H1 (cell line): ENCODE measurements at regions not wholly inside any gene's neighbourhood (a gene's known extent, or its start where the extent isn't known, plus 50 kb on each side); places are given as distances from the start of the nearest gene placed in this dataset.

Experiments
- CTCF ChIA-PET: fragments of 300-600 bp; sonication (Branson Sonifier 250); formaldehyde crosslinking; loops from one replicate; lab custom pipeline; 2021; ENCODE audit not compliant: partially characterized antibody; lab: Charles Lee
- POLR2A ChIA-PET: fragments of 300-600 bp; sonication (Branson Sonifier 250); formaldehyde crosslinking; loops from one replicate; lab custom pipeline; 2021; ENCODE audit warnings: inconsistent platforms; ENCODE audit not compliant: partially characterized antibody; lab: Charles Lee
- DNase-seq, 2 experiments: peaks; one replicate each; pipeline versions ENCODE4 v3.0.0 to v3.0.0-alpha.2; 2010 to 2022; ENCODE audit warnings: low spot score in 2 of 2, low read depth in 1 of 2, mixed read lengths in 1 of 2
- FAIRE-seq: peaks from 2 replicates; lab custom pipeline; 2011; peaks lifted over from hg19 to GRCh38; lab: Jason Lieb, UNC
- H2AFZ ChIP-seq: 2 replicates; pipeline ENCODE4 v1.8.1; 2012; ENCODE audit warnings: low read length, inconsistent platforms
- H2AK5ac ChIP-seq: 2 replicates; pipeline ENCODE4 v1.6.1; 2013; ENCODE audit warnings: low read depth, low read length
- H2BK120ac ChIP-seq: replicated peaks from 2 replicates; pipeline ENCODE3; 2013; ENCODE audit warnings: low read depth, low read length, inconsistent platforms
- H2BK12ac ChIP-seq: 2 replicates; pipeline ENCODE4 v1.6.1; 2013; ENCODE audit warnings: low read depth, low read length
- H2BK15ac ChIP-seq: 2 replicates; pipeline ENCODE4 v1.6.1; 2013; ENCODE audit warnings: low read length
- H2BK20ac ChIP-seq: 2 replicates; pipeline ENCODE4 v1.6.1; 2013; ENCODE audit warnings: low read length
- H2BK5ac ChIP-seq: 2 replicates; pipeline ENCODE4 v1.6.1; 2013; ENCODE audit warnings: low read depth, low read length
- H3K14ac ChIP-seq: 2 replicates; pipeline ENCODE4 v1.6.1; 2013; ENCODE audit warnings: inconsistent platforms; ENCODE audit not compliant: insufficient read length
- H3K18ac ChIP-seq: 2 replicates; pipeline ENCODE4 v1.6.1; 2013; ENCODE audit warnings: low read length; ENCODE audit errors: extremely low read depth
- H3K23ac ChIP-seq: 2 replicates; pipeline ENCODE4 v1.6.1; 2013; ENCODE audit warnings: inconsistent platforms; ENCODE audit not compliant: insufficient read length
- H3K23me2 ChIP-seq: 2 replicates; pipeline ENCODE4 v1.6.1; 2013; ENCODE audit warnings: low read depth, low read length
- H3K27ac ChIP-seq: 2 replicates; pipeline ENCODE4 v1.6.1; 2011; ENCODE audit warnings: low read depth, low read length, inconsistent platforms
- H3K27me3 ChIP-seq, 4 experiments: replicated peaks in 1 of 4; 1 replicate in 1 of 4; 2 replicates in 3 of 4; pipeline versions ENCODE4 v1.6.1 to v1.8.1; 2011 to 2013; ENCODE audit warnings: low read length in 3 of 4, mild to moderate bottlenecking in 3 of 4, inconsistent platforms in 2 of 4, mixed read lengths in 2 of 4, moderate library complexity in 1 of 4; ENCODE audit not compliant: control insufficient read depth in 3 of 4, insufficient read depth in 3 of 4; ENCODE audit errors: extremely low read depth in 1 of 4
- H3K36me3 ChIP-seq, 4 experiments: 2 replicates each; pipeline versions ENCODE4 v1.6.1 to v1.8.1; 2011 to 2013; ENCODE audit warnings: mild to moderate bottlenecking in 4 of 4, low read length in 3 of 4, moderate library complexity in 2 of 4, control low read depth in 1 of 4, inconsistent platforms in 1 of 4; ENCODE audit not compliant: insufficient read depth in 4 of 4, control insufficient read depth in 2 of 4
- H3K4ac ChIP-seq: replicated peaks from 2 replicates; pipeline ENCODE3; 2013; ENCODE audit warnings: low read length, low read depth, mixed read lengths, inconsistent platforms; ENCODE audit not compliant: insufficient read length
- H3K4me1 ChIP-seq, 4 experiments: replicated peaks in 1 of 4; 1 replicate in 1 of 4; 2 replicates in 3 of 4; pipeline versions ENCODE4 v1.6.1 to v1.8.1; 2011 to 2013; ENCODE audit warnings: low read length in 3 of 4, inconsistent platforms in 2 of 4, mixed read lengths in 1 of 4; ENCODE audit not compliant: insufficient read depth in 4 of 4, control insufficient read depth in 3 of 4
- H3K4me2 ChIP-seq, 2 experiments: 2 replicates each; pipeline versions ENCODE4 v1.6.1 to v1.8.1; 2011 to 2013; ENCODE audit warnings: low read depth in 2 of 2, low read length in 2 of 2, control low read depth in 1 of 2, inconsistent platforms in 1 of 2, mild to moderate bottlenecking in 1 of 2; ENCODE audit not compliant: insufficient read depth in 1 of 2
- H3K4me3 ChIP-seq, 4 experiments: fragments of 200-600, 300-600 bp in 1 of 4; sonication (generic), shearing (Covaris generic), sonication (Bioruptor Twin) in 1 of 4; 2 replicates each; pipeline versions ENCODE4 v1.5.1 to v1.8.1; 2011 to 2016; ENCODE audit warnings: low read length in 4 of 4, low read depth in 3 of 4, control low read depth in 2 of 4, inconsistent platforms in 2 of 4, mild to moderate bottlenecking in 2 of 4, mixed read lengths in 1 of 4, moderate library complexity in 1 of 4; ENCODE audit not compliant: insufficient read depth in 2 of 4; ENCODE audit errors: extremely low read depth in 1 of 4
- H3K56ac ChIP-seq: replicated peaks from 2 replicates; pipeline ENCODE3; 2013; ENCODE audit warnings: low read depth, mild to moderate bottlenecking, mixed read lengths, low read length, inconsistent platforms; ENCODE audit not compliant: insufficient read length
- H3K79me1 ChIP-seq: 2 replicates; pipeline ENCODE4 v1.6.1; 2013; ENCODE audit warnings: low read depth, low read length, control low read depth
- H3K79me2 ChIP-seq, 2 experiments: 2 replicates each; pipeline versions ENCODE4 v1.6.1 to v1.8.1; 2012 to 2013; ENCODE audit warnings: low read length in 2 of 2, mild to moderate bottlenecking in 2 of 2, inconsistent platforms in 1 of 2; ENCODE audit not compliant: insufficient read depth in 2 of 2, control insufficient read depth in 1 of 2
- H3K9ac ChIP-seq, 4 experiments: replicated peaks in 1 of 4; 1 replicate in 1 of 4; 2 replicates in 3 of 4; pipeline versions ENCODE4 v1.6.1 to v1.8.1; 2011 to 2013; ENCODE audit warnings: low read depth in 3 of 4, low read length in 3 of 4, control low read depth in 2 of 4, mild to moderate bottlenecking in 2 of 4, moderate library complexity in 2 of 4, inconsistent platforms in 1 of 4; ENCODE audit errors: extremely low read depth in 1 of 4
- H3K9me3 ChIP-seq, 2 experiments: 2 replicates each; pipeline versions ENCODE4 v1.6.1 to v1.8.1; 2012 to 2013; ENCODE audit warnings: mild to moderate bottlenecking in 2 of 2, moderate library complexity in 2 of 2, control low read depth in 1 of 2, inconsistent platforms in 1 of 2, low read depth in 1 of 2, low read length in 1 of 2, mixed read lengths in 1 of 2; ENCODE audit not compliant: insufficient read depth in 2 of 2
- H4K20me1 ChIP-seq, 2 experiments: replicated peaks in 1 of 2; 2 replicates each; pipeline versions ENCODE3 to v1.8.1; 2011 to 2013; ENCODE audit warnings: inconsistent platforms in 2 of 2, low read length in 2 of 2, mild to moderate bottlenecking in 1 of 2; ENCODE audit not compliant: insufficient read depth in 2 of 2, control insufficient read depth in 1 of 2
- H4K5ac ChIP-seq: 2 replicates; pipeline ENCODE4 v1.6.1; 2013; ENCODE audit warnings: low read length, low read depth, mixed read lengths, inconsistent platforms; ENCODE audit not compliant: insufficient read length
- H4K8ac ChIP-seq: 2 replicates; pipeline ENCODE4 v1.8.0; 2013; ENCODE audit warnings: mild to moderate bottlenecking, moderate library complexity, low read length, inconsistent platforms; ENCODE audit not compliant: insufficient read depth; ENCODE audit errors: extremely low read depth
- H4K91ac ChIP-seq: replicated peaks from 2 replicates; pipeline ENCODE3; 2013; ENCODE audit warnings: low read length, mixed read lengths, inconsistent platforms; ENCODE audit not compliant: insufficient read length
- PHF8 ChIP-seq: fragments of 200-600 bp; sonication (generic); conservative IDR thresholded peaks from 2 replicates; pipeline ENCODE4 v1.7.1; 2012; ENCODE audit warnings: low read depth, mild to moderate bottlenecking, inconsistent platforms, low read length, moderate library complexity
- SAP30 ChIP-seq: fragments of 300-600 bp; sonication (generic); IDR thresholded peaks from 2 replicates; pipeline ENCODE4 v1.7.1; 2012; ENCODE audit warnings: low read length, moderate library complexity, mild to moderate bottlenecking, inconsistent platforms; ENCODE audit not compliant: insufficient read depth, insufficient replicate concordance
- SIN3A ChIP-seq, 2 experiments: IDR thresholded peaks in 1 of 2; conservative IDR thresholded peaks in 1 of 2; 2 replicates each; pipeline ENCODE4 v1.6.1; 2011 to 2012; ENCODE audit warnings: low read length in 2 of 2, improper control_type of control experiment in 1 of 2, low read depth in 1 of 2, mild to moderate bottlenecking in 1 of 2
- WGBS, 2 experiments: shearing (Covaris generic) in 1 of 2; methylation state at CpG; one replicate each; pipeline versions ENCODE4 v1.1.6 to v1.1.7; 2013 to 2015; ENCODE audit warnings: low lambda C conversion rate in 2 of 2, mixed read lengths in 2 of 2, inconsistent platforms in 1 of 2, low coverage in 1 of 2, missing lambda C conversion rate in 1 of 2; ENCODE audit not compliant: insufficient replicate concordance in 2 of 2, insufficient coverage in 1 of 2, insufficient read length in 1 of 2; ENCODE audit errors: extremely low coverage in 1 of 2, missing lambda C conversion rate in 1 of 2; 5-methylcytosine and 5-hydroxymethylcytosine counted together

DNA sequence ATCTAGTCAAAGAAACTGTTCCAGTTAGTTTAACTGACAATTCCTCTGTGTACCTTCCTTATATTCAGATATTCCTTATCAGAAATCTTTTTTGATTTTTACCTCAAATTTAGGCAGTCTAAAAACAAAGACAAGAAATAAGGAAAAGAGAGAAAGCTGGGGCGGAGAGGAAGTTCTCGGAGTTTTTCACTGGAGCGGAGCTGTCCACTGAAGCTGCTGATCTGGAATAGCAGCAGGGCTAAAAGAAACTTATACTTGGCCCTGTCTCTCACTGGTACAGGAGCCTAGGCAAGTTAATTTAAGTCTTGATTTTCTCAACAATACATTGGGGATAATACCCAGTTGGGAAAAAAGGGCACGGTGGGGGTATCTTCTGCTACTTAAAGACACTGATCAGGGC, 59.2 kb upstream of the CYP2D6 start:
- H3K4ac ChIP-seq = no peak overlapping the region
- H3K14ac ChIP-seq = no peak overlapping the region
- no peak overlapping the region for H3K56ac ChIP-seq
- no peak overlapping the region for H4K5ac ChIP-seq
- H3K23ac ChIP-seq = no peak overlapping the region
- no peak overlapping the region for H2BK12ac ChIP-seq
- no peaks in the 10 kb centered on the region for H3K9me3 ChIP-seq
- no peaks in the 10 kb centered on the region for H3K27me3 ChIP-seq
- no peak overlapping the region for H3K27ac ChIP-seq
- H3K9ac ChIP-seq = no peak overlapping the region; a peak in 1 of 7 replicates
- H3K18ac ChIP-seq = no peak overlapping the region
- no peak overlapping the region for H4K91ac ChIP-seq
- no peak overlapping the region for H2BK20ac ChIP-seq
- ChIA-PET CTCF (interaction anchor here (0.7 to 1.7 kb wide), 8 partner anchors 10 to 285 kb away, joined by 3 to 4 read pairs (median 4); no protein-coding TSS in a partner anchor), POLR2A (no interaction called here)
- TF ChIP-seq SIN3A (conservative IDR thresholded peaks at IDR 0.05 in 1 of 2, IDR thresholded peaks at IDR 0.05 in 1 of 2; ENCODE audit: low read depth in 1 of 2, low read length in 2 of 2) (no peak), PHF8 (no peak), SAP30 (no peak)
- H3K79me2 ChIP-seq = peaks cover 3 to 89% of the 10 kb centered on the region in 2 experiments; a peak in 3 of 4 replicates
- H2BK15ac ChIP-seq = no peak overlapping the region
- peaks cover 18 to 31% of the 10 kb centered on the region in 2 experiments for H4K20me1 ChIP-seq
- WGBS, 2 experiments = 84% methylated on average over 4 of the region's 4 CpGs; no CpG with 5 or more reads in 1 of the 2 experiments
- H3K4me2 ChIP-seq = no peak overlapping the region
- peaks cover 0 to 12% (median 6%) of the 10 kb centered on the region in 4 experiments; a peak in 5 of 7 replicates for H3K4me1 ChIP-seq
- H2AK5ac ChIP-seq = no peak overlapping the region
- H4K8ac ChIP-seq = no peak overlapping the region
- H3K79me1 ChIP-seq = peaks cover 16% of the 10 kb centered on the region
- no peak overlapping the region for H2AFZ ChIP-seq
- no peak overlapping the region for H2BK5ac ChIP-seq
- no peak for FAIRE-seq
- no peak overlapping the region for H3K4me3 ChIP-seq
- DNase-seq = no peak
- H3K36me3 ChIP-seq = no peaks in the 10 kb centered on the region
- H2BK120ac ChIP-seq = no peak overlapping the region
- H3K23me2 ChIP-seq = no peaks in the 10 kb centered on the region
